H1 (cell line): ENCODE measurements at regions not wholly inside any gene's neighbourhood (a gene's known extent, or its start where the extent isn't known, plus 50 kb on each side); places are given as distances from the start of the nearest gene placed in this dataset.

Experiments used
- CTCF ChIA-PET: fragments of 300-600 bp; sonication (Branson Sonifier 250); formaldehyde crosslinking; loops from one replicate; lab custom pipeline; 2021; ENCODE audit not compliant: partially characterized antibody; lab: Charles Lee
- POLR2A ChIA-PET: fragments of 300-600 bp; sonication (Branson Sonifier 250); formaldehyde crosslinking; loops from one replicate; lab custom pipeline; 2021; ENCODE audit warnings: inconsistent platforms; ENCODE audit not compliant: partially characterized antibody; lab: Charles Lee
- DNase-seq, 2 experiments: peaks; one replicate each; pipeline versions ENCODE4 v3.0.0 to v3.0.0-alpha.2; 2010 to 2022; ENCODE audit warnings: low spot score in 2 of 2, low read depth in 1 of 2, mixed read lengths in 1 of 2
- FAIRE-seq: peaks from 2 replicates; lab custom pipeline; 2011; peaks lifted over from hg19 to GRCh38; lab: Jason Lieb, UNC
- H2AFZ ChIP-seq: 2 replicates; pipeline ENCODE4 v1.8.1; 2012; ENCODE audit warnings: low read length, inconsistent platforms
- H2AK5ac ChIP-seq: 2 replicates; pipeline ENCODE4 v1.6.1; 2013; ENCODE audit warnings: low read depth, low read length
- H2BK120ac ChIP-seq: replicated peaks from 2 replicates; pipeline ENCODE3; 2013; ENCODE audit warnings: low read depth, low read length, inconsistent platforms
- H2BK12ac ChIP-seq: 2 replicates; pipeline ENCODE4 v1.6.1; 2013; ENCODE audit warnings: low read depth, low read length
- H2BK15ac ChIP-seq: 2 replicates; pipeline ENCODE4 v1.6.1; 2013; ENCODE audit warnings: low read length
- H2BK20ac ChIP-seq: 2 replicates; pipeline ENCODE4 v1.6.1; 2013; ENCODE audit warnings: low read length
- H2BK5ac ChIP-seq: 2 replicates; pipeline ENCODE4 v1.6.1; 2013; ENCODE audit warnings: low read depth, low read length
- H3K14ac ChIP-seq: 2 replicates; pipeline ENCODE4 v1.6.1; 2013; ENCODE audit warnings: inconsistent platforms; ENCODE audit not compliant: insufficient read length
- H3K18ac ChIP-seq: 2 replicates; pipeline ENCODE4 v1.6.1; 2013; ENCODE audit warnings: low read length; ENCODE audit errors: extremely low read depth
- H3K23ac ChIP-seq: 2 replicates; pipeline ENCODE4 v1.6.1; 2013; ENCODE audit warnings: inconsistent platforms; ENCODE audit not compliant: insufficient read length
- H3K23me2 ChIP-seq: 2 replicates; pipeline ENCODE4 v1.6.1; 2013; ENCODE audit warnings: low read depth, low read length
- H3K27ac ChIP-seq: 2 replicates; pipeline ENCODE4 v1.6.1; 2011; ENCODE audit warnings: low read depth, low read length, inconsistent platforms
- H3K27me3 ChIP-seq, 4 experiments: replicated peaks in 1 of 4; 1 replicate in 1 of 4; 2 replicates in 3 of 4; pipeline versions ENCODE4 v1.6.1 to v1.8.1; 2011 to 2013; ENCODE audit warnings: low read length in 3 of 4, mild to moderate bottlenecking in 3 of 4, inconsistent platforms in 2 of 4, mixed read lengths in 2 of 4, moderate library complexity in 1 of 4; ENCODE audit not compliant: control insufficient read depth in 3 of 4, insufficient read depth in 3 of 4; ENCODE audit errors: extremely low read depth in 1 of 4
- H3K36me3 ChIP-seq, 4 experiments: 2 replicates each; pipeline versions ENCODE4 v1.6.1 to v1.8.1; 2011 to 2013; ENCODE audit warnings: mild to moderate bottlenecking in 4 of 4, low read length in 3 of 4, moderate library complexity in 2 of 4, control low read depth in 1 of 4, inconsistent platforms in 1 of 4; ENCODE audit not compliant: insufficient read depth in 4 of 4, control insufficient read depth in 2 of 4
- H3K4ac ChIP-seq: replicated peaks from 2 replicates; pipeline ENCODE3; 2013; ENCODE audit warnings: low read length, low read depth, mixed read lengths, inconsistent platforms; ENCODE audit not compliant: insufficient read length
- H3K4me1 ChIP-seq, 4 experiments: replicated peaks in 1 of 4; 1 replicate in 1 of 4; 2 replicates in 3 of 4; pipeline versions ENCODE4 v1.6.1 to v1.8.1; 2011 to 2013; ENCODE audit warnings: low read length in 3 of 4, inconsistent platforms in 2 of 4, mixed read lengths in 1 of 4; ENCODE audit not compliant: insufficient read depth in 4 of 4, control insufficient read depth in 3 of 4
- H3K4me2 ChIP-seq, 2 experiments: 2 replicates each; pipeline versions ENCODE4 v1.6.1 to v1.8.1; 2011 to 2013; ENCODE audit warnings: low read depth in 2 of 2, low read length in 2 of 2, control low read depth in 1 of 2, inconsistent platforms in 1 of 2, mild to moderate bottlenecking in 1 of 2; ENCODE audit not compliant: insufficient read depth in 1 of 2
- H3K4me3 ChIP-seq, 4 experiments: fragments of 200-600, 300-600 bp in 1 of 4; sonication (generic), shearing (Covaris generic), sonication (Bioruptor Twin) in 1 of 4; 2 replicates each; pipeline versions ENCODE4 v1.5.1 to v1.8.1; 2011 to 2016; ENCODE audit warnings: low read length in 4 of 4, low read depth in 3 of 4, control low read depth in 2 of 4, inconsistent platforms in 2 of 4, mild to moderate bottlenecking in 2 of 4, mixed read lengths in 1 of 4, moderate library complexity in 1 of 4; ENCODE audit not compliant: insufficient read depth in 2 of 4; ENCODE audit errors: extremely low read depth in 1 of 4
- H3K56ac ChIP-seq: replicated peaks from 2 replicates; pipeline ENCODE3; 2013; ENCODE audit warnings: low read depth, mild to moderate bottlenecking, mixed read lengths, low read length, inconsistent platforms; ENCODE audit not compliant: insufficient read length
- H3K79me1 ChIP-seq: 2 replicates; pipeline ENCODE4 v1.6.1; 2013; ENCODE audit warnings: low read depth, low read length, control low read depth
- H3K79me2 ChIP-seq, 2 experiments: 2 replicates each; pipeline versions ENCODE4 v1.6.1 to v1.8.1; 2012 to 2013; ENCODE audit warnings: low read length in 2 of 2, mild to moderate bottlenecking in 2 of 2, inconsistent platforms in 1 of 2; ENCODE audit not compliant: insufficient read depth in 2 of 2, control insufficient read depth in 1 of 2
- H3K9ac ChIP-seq, 4 experiments: replicated peaks in 1 of 4; 1 replicate in 1 of 4; 2 replicates in 3 of 4; pipeline versions ENCODE4 v1.6.1 to v1.8.1; 2011 to 2013; ENCODE audit warnings: low read depth in 3 of 4, low read length in 3 of 4, control low read depth in 2 of 4, mild to moderate bottlenecking in 2 of 4, moderate library complexity in 2 of 4, inconsistent platforms in 1 of 4; ENCODE audit errors: extremely low read depth in 1 of 4
- H3K9me3 ChIP-seq, 2 experiments: 2 replicates each; pipeline versions ENCODE4 v1.6.1 to v1.8.1; 2012 to 2013; ENCODE audit warnings: mild to moderate bottlenecking in 2 of 2, moderate library complexity in 2 of 2, control low read depth in 1 of 2, inconsistent platforms in 1 of 2, low read depth in 1 of 2, low read length in 1 of 2, mixed read lengths in 1 of 2; ENCODE audit not compliant: insufficient read depth in 2 of 2
- H4K20me1 ChIP-seq, 2 experiments: replicated peaks in 1 of 2; 2 replicates each; pipeline versions ENCODE3 to v1.8.1; 2011 to 2013; ENCODE audit warnings: inconsistent platforms in 2 of 2, low read length in 2 of 2, mild to moderate bottlenecking in 1 of 2; ENCODE audit not compliant: insufficient read depth in 2 of 2, control insufficient read depth in 1 of 2
- H4K5ac ChIP-seq: 2 replicates; pipeline ENCODE4 v1.6.1; 2013; ENCODE audit warnings: low read length, low read depth, mixed read lengths, inconsistent platforms; ENCODE audit not compliant: insufficient read length
- H4K8ac ChIP-seq: 2 replicates; pipeline ENCODE4 v1.8.0; 2013; ENCODE audit warnings: mild to moderate bottlenecking, moderate library complexity, low read length, inconsistent platforms; ENCODE audit not compliant: insufficient read depth; ENCODE audit errors: extremely low read depth
- H4K91ac ChIP-seq: replicated peaks from 2 replicates; pipeline ENCODE3; 2013; ENCODE audit warnings: low read length, mixed read lengths, inconsistent platforms; ENCODE audit not compliant: insufficient read length
- PHF8 ChIP-seq: fragments of 200-600 bp; sonication (generic); conservative IDR thresholded peaks from 2 replicates; pipeline ENCODE4 v1.7.1; 2012; ENCODE audit warnings: low read depth, mild to moderate bottlenecking, inconsistent platforms, low read length, moderate library complexity
- POLR2A ChIP-seq, 2 experiments: IDR thresholded peaks; 1 replicate in 1 of 2; 2 replicates in 1 of 2; pipeline ENCODE4 v1.6.1; 2011; ENCODE audit warnings: low read depth in 2 of 2, low read length in 2 of 2, mild to moderate bottlenecking in 2 of 2; ENCODE audit errors: control extremely low read depth in 1 of 2
- SIN3A ChIP-seq, 2 experiments: IDR thresholded peaks in 1 of 2; conservative IDR thresholded peaks in 1 of 2; 2 replicates each; pipeline ENCODE4 v1.6.1; 2011 to 2012; ENCODE audit warnings: low read length in 2 of 2, improper control_type of control experiment in 1 of 2, low read depth in 1 of 2, mild to moderate bottlenecking in 1 of 2
- SP1 ChIP-seq: IDR thresholded peaks from 2 replicates; pipeline ENCODE4 v1.6.1; 2011; ENCODE audit warnings: low read depth, low read length
- TAF1 ChIP-seq: IDR thresholded peaks from 2 replicates; pipeline ENCODE4 v1.6.1; 2011; ENCODE audit warnings: mild to moderate bottlenecking, low read depth, low read length
- TBP ChIP-seq: IDR thresholded peaks from 2 replicates; pipeline ENCODE4 v1.6.1; 2011; ENCODE audit warnings: low read depth, low read length, improper control_type of control experiment
- WGBS, 2 experiments: shearing (Covaris generic) in 1 of 2; methylation state at CpG; one replicate each; pipeline versions ENCODE4 v1.1.6 to v1.1.7; 2013 to 2015; ENCODE audit warnings: low lambda C conversion rate in 2 of 2, mixed read lengths in 2 of 2, inconsistent platforms in 1 of 2, low coverage in 1 of 2, missing lambda C conversion rate in 1 of 2; ENCODE audit not compliant: insufficient replicate concordance in 2 of 2, insufficient coverage in 1 of 2, insufficient read length in 1 of 2; ENCODE audit errors: extremely low coverage in 1 of 2, missing lambda C conversion rate in 1 of 2; 5-methylcytosine and 5-hydroxymethylcytosine counted together

- Histone ChIP-seq H2BK120ac (no peak overlapping the region), H3K56ac (no peak overlapping the region), H3K23me2 (no peaks in the 10 kb centered on the region), H3K23ac (no peak overlapping the region), H3K27me3 (no peaks in the 10 kb centered on the region), H4K8ac (no peak overlapping the region)
- CTCF ChIA-PET, result interaction anchor here (0.9 kb wide), 1 partner anchor 34 kb away, joined by 3 read pairs; no protein-coding TSS in a partner anchor
- no peak for TF ChIP-seq POLR2A (IDR thresholded peaks at IDR 0.05; ENCODE audit: control extremely low read depth in 1 of 2, low read depth in 2 of 2, low read length in 2 of 2)
- no peak for TF ChIP-seq PHF8
- no peak for TF ChIP-seq TAF1
- TF ChIP-seq TBP, result no peak
- TF ChIP-seq SP1, result no peak
- no peak for TF ChIP-seq SIN3A (conservative IDR thresholded peaks at IDR 0.05 in 1 of 2, IDR thresholded peaks at IDR 0.05 in 1 of 2; ENCODE audit: low read depth in 1 of 2, low read length in 2 of 2)
- TF ChIP-seq, all 59 proteins: peak for 0
- Histone ChIP-seq H3K4me2 (no peak overlapping the region), H4K91ac (no peak overlapping the region), H3K18ac (no peak overlapping the region), H4K5ac (no peak overlapping the region), H3K79me2 (no peaks in the 10 kb centered on the region), H3K36me3 (no peaks in the 10 kb centered on the region), H3K9ac (no peak overlapping the region), H2BK5ac (no peak overlapping the region), H3K14ac (no peak overlapping the region), H3K27ac (no peak overlapping the region), H2BK12ac (no peak overlapping the region), H3K4ac (no peak overlapping the region), H3K4me1 (no peaks in the 10 kb centered on the region), H3K4me3 (no peak overlapping the region), H3K79me1 (no peaks in the 10 kb centered on the region), H4K20me1 (no peaks in the 10 kb centered on the region), H2BK20ac (no peak overlapping the region), H2AFZ (no peak overlapping the region), H2BK15ac (no peak overlapping the region), H3K9me3 (no peaks in the 10 kb centered on the region), H2AK5ac (no peak overlapping the region)
- POLR2A ChIA-PET, result no interaction called here
- 89% methylated on average over 1 of the region's 1 CpG; no CpG with 5 or more reads in 1 of the 2 experiments for WGBS, 2 experiments
- FAIRE-seq (no peak), DNase-seq (no peak)
Observed at GRCh38 chr7:113768387-113768786, 150.4 kb downstream of the PPP1R3A start.
